H1 (cell line): ENCODE measurements at regions not wholly inside any gene's neighbourhood (a gene's known extent, or its start where the extent isn't known, plus 50 kb on each side); places are given as distances from the start of the nearest gene placed in this dataset.

Source experiments
- CTCF ChIA-PET: fragments of 300-600 bp; sonication (Branson Sonifier 250); formaldehyde crosslinking; loops from one replicate; lab custom pipeline; 2021; ENCODE audit not compliant: partially characterized antibody; lab: Charles Lee
- POLR2A ChIA-PET: fragments of 300-600 bp; sonication (Branson Sonifier 250); formaldehyde crosslinking; loops from one replicate; lab custom pipeline; 2021; ENCODE audit warnings: inconsistent platforms; ENCODE audit not compliant: partially characterized antibody; lab: Charles Lee
- DNase-seq, 2 experiments: peaks; one replicate each; pipeline versions ENCODE4 v3.0.0 to v3.0.0-alpha.2; 2010 to 2022; ENCODE audit warnings: low spot score in 2 of 2, low read depth in 1 of 2, mixed read lengths in 1 of 2
- FAIRE-seq: peaks from 2 replicates; lab custom pipeline; 2011; peaks lifted over from hg19 to GRCh38; lab: Jason Lieb, UNC
- H2AFZ ChIP-seq: 2 replicates; pipeline ENCODE4 v1.8.1; 2012; ENCODE audit warnings: low read length, inconsistent platforms
- H2AK5ac ChIP-seq: 2 replicates; pipeline ENCODE4 v1.6.1; 2013; ENCODE audit warnings: low read depth, low read length
- H2BK120ac ChIP-seq: replicated peaks from 2 replicates; pipeline ENCODE3; 2013; ENCODE audit warnings: low read depth, low read length, inconsistent platforms
- H2BK12ac ChIP-seq: 2 replicates; pipeline ENCODE4 v1.6.1; 2013; ENCODE audit warnings: low read depth, low read length
- H2BK15ac ChIP-seq: 2 replicates; pipeline ENCODE4 v1.6.1; 2013; ENCODE audit warnings: low read length
- H2BK20ac ChIP-seq: 2 replicates; pipeline ENCODE4 v1.6.1; 2013; ENCODE audit warnings: low read length
- H2BK5ac ChIP-seq: 2 replicates; pipeline ENCODE4 v1.6.1; 2013; ENCODE audit warnings: low read depth, low read length
- H3K14ac ChIP-seq: 2 replicates; pipeline ENCODE4 v1.6.1; 2013; ENCODE audit warnings: inconsistent platforms; ENCODE audit not compliant: insufficient read length
- H3K18ac ChIP-seq: 2 replicates; pipeline ENCODE4 v1.6.1; 2013; ENCODE audit warnings: low read length; ENCODE audit errors: extremely low read depth
- H3K23ac ChIP-seq: 2 replicates; pipeline ENCODE4 v1.6.1; 2013; ENCODE audit warnings: inconsistent platforms; ENCODE audit not compliant: insufficient read length
- H3K23me2 ChIP-seq: 2 replicates; pipeline ENCODE4 v1.6.1; 2013; ENCODE audit warnings: low read depth, low read length
- H3K27ac ChIP-seq: 2 replicates; pipeline ENCODE4 v1.6.1; 2011; ENCODE audit warnings: low read depth, low read length, inconsistent platforms
- H3K27me3 ChIP-seq, 4 experiments: replicated peaks in 1 of 4; 1 replicate in 1 of 4; 2 replicates in 3 of 4; pipeline versions ENCODE4 v1.6.1 to v1.8.1; 2011 to 2013; ENCODE audit warnings: low read length in 3 of 4, mild to moderate bottlenecking in 3 of 4, inconsistent platforms in 2 of 4, mixed read lengths in 2 of 4, moderate library complexity in 1 of 4; ENCODE audit not compliant: control insufficient read depth in 3 of 4, insufficient read depth in 3 of 4; ENCODE audit errors: extremely low read depth in 1 of 4
- H3K36me3 ChIP-seq, 4 experiments: 2 replicates each; pipeline versions ENCODE4 v1.6.1 to v1.8.1; 2011 to 2013; ENCODE audit warnings: mild to moderate bottlenecking in 4 of 4, low read length in 3 of 4, moderate library complexity in 2 of 4, control low read depth in 1 of 4, inconsistent platforms in 1 of 4; ENCODE audit not compliant: insufficient read depth in 4 of 4, control insufficient read depth in 2 of 4
- H3K4ac ChIP-seq: replicated peaks from 2 replicates; pipeline ENCODE3; 2013; ENCODE audit warnings: low read length, low read depth, mixed read lengths, inconsistent platforms; ENCODE audit not compliant: insufficient read length
- H3K4me1 ChIP-seq, 4 experiments: replicated peaks in 1 of 4; 1 replicate in 1 of 4; 2 replicates in 3 of 4; pipeline versions ENCODE4 v1.6.1 to v1.8.1; 2011 to 2013; ENCODE audit warnings: low read length in 3 of 4, inconsistent platforms in 2 of 4, mixed read lengths in 1 of 4; ENCODE audit not compliant: insufficient read depth in 4 of 4, control insufficient read depth in 3 of 4
- H3K4me2 ChIP-seq, 2 experiments: 2 replicates each; pipeline versions ENCODE4 v1.6.1 to v1.8.1; 2011 to 2013; ENCODE audit warnings: low read depth in 2 of 2, low read length in 2 of 2, control low read depth in 1 of 2, inconsistent platforms in 1 of 2, mild to moderate bottlenecking in 1 of 2; ENCODE audit not compliant: insufficient read depth in 1 of 2
- H3K4me3 ChIP-seq, 4 experiments: fragments of 200-600, 300-600 bp in 1 of 4; sonication (generic), shearing (Covaris generic), sonication (Bioruptor Twin) in 1 of 4; 2 replicates each; pipeline versions ENCODE4 v1.5.1 to v1.8.1; 2011 to 2016; ENCODE audit warnings: low read length in 4 of 4, low read depth in 3 of 4, control low read depth in 2 of 4, inconsistent platforms in 2 of 4, mild to moderate bottlenecking in 2 of 4, mixed read lengths in 1 of 4, moderate library complexity in 1 of 4; ENCODE audit not compliant: insufficient read depth in 2 of 4; ENCODE audit errors: extremely low read depth in 1 of 4
- H3K56ac ChIP-seq: replicated peaks from 2 replicates; pipeline ENCODE3; 2013; ENCODE audit warnings: low read depth, mild to moderate bottlenecking, mixed read lengths, low read length, inconsistent platforms; ENCODE audit not compliant: insufficient read length
- H3K79me1 ChIP-seq: 2 replicates; pipeline ENCODE4 v1.6.1; 2013; ENCODE audit warnings: low read depth, low read length, control low read depth
- H3K79me2 ChIP-seq, 2 experiments: 2 replicates each; pipeline versions ENCODE4 v1.6.1 to v1.8.1; 2012 to 2013; ENCODE audit warnings: low read length in 2 of 2, mild to moderate bottlenecking in 2 of 2, inconsistent platforms in 1 of 2; ENCODE audit not compliant: insufficient read depth in 2 of 2, control insufficient read depth in 1 of 2
- H3K9ac ChIP-seq, 4 experiments: replicated peaks in 1 of 4; 1 replicate in 1 of 4; 2 replicates in 3 of 4; pipeline versions ENCODE4 v1.6.1 to v1.8.1; 2011 to 2013; ENCODE audit warnings: low read depth in 3 of 4, low read length in 3 of 4, control low read depth in 2 of 4, mild to moderate bottlenecking in 2 of 4, moderate library complexity in 2 of 4, inconsistent platforms in 1 of 4; ENCODE audit errors: extremely low read depth in 1 of 4
- H3K9me3 ChIP-seq, 2 experiments: 2 replicates each; pipeline versions ENCODE4 v1.6.1 to v1.8.1; 2012 to 2013; ENCODE audit warnings: mild to moderate bottlenecking in 2 of 2, moderate library complexity in 2 of 2, control low read depth in 1 of 2, inconsistent platforms in 1 of 2, low read depth in 1 of 2, low read length in 1 of 2, mixed read lengths in 1 of 2; ENCODE audit not compliant: insufficient read depth in 2 of 2
- H4K20me1 ChIP-seq, 2 experiments: replicated peaks in 1 of 2; 2 replicates each; pipeline versions ENCODE3 to v1.8.1; 2011 to 2013; ENCODE audit warnings: inconsistent platforms in 2 of 2, low read length in 2 of 2, mild to moderate bottlenecking in 1 of 2; ENCODE audit not compliant: insufficient read depth in 2 of 2, control insufficient read depth in 1 of 2
- H4K5ac ChIP-seq: 2 replicates; pipeline ENCODE4 v1.6.1; 2013; ENCODE audit warnings: low read length, low read depth, mixed read lengths, inconsistent platforms; ENCODE audit not compliant: insufficient read length
- H4K8ac ChIP-seq: 2 replicates; pipeline ENCODE4 v1.8.0; 2013; ENCODE audit warnings: mild to moderate bottlenecking, moderate library complexity, low read length, inconsistent platforms; ENCODE audit not compliant: insufficient read depth; ENCODE audit errors: extremely low read depth
- H4K91ac ChIP-seq: replicated peaks from 2 replicates; pipeline ENCODE3; 2013; ENCODE audit warnings: low read length, mixed read lengths, inconsistent platforms; ENCODE audit not compliant: insufficient read length
- BACH1 ChIP-seq: IDR thresholded peaks from 2 replicates; pipeline ENCODE4 v1.6.1; 2012; ENCODE audit warnings: low read length, improper control_type of control experiment
- BCL11A ChIP-seq, 2 experiments: IDR thresholded peaks; one replicate each; pipeline ENCODE4 v1.6.1; 2011; ENCODE audit warnings: low read depth in 2 of 2, low read length in 2 of 2, mild to moderate bottlenecking in 2 of 2
- CBX5 ChIP-seq: fragments of 300-800, 300-1000 bp; sonication (generic); IDR thresholded peaks from 2 replicates; pipeline ENCODE4 v1.7.1; 2016; ENCODE audit warnings: antibody characterized with exemption, low read length, low read depth
- CHD2 ChIP-seq: IDR thresholded peaks from 2 replicates; pipeline ENCODE4 v1.6.1; 2012; ENCODE audit warnings: low read length, improper control_type of control experiment
- CREB1 ChIP-seq: IDR thresholded peaks from 2 replicates; pipeline ENCODE4 v1.6.1; 2012; ENCODE audit warnings: inconsistent platforms
- GTF2F1 ChIP-seq: IDR thresholded peaks from 2 replicates; pipeline ENCODE4 v1.6.1; 2012; ENCODE audit warnings: low read depth, low read length, improper control_type of control experiment, borderline replicate concordance
- JUND ChIP-seq: IDR thresholded peaks from 2 replicates; pipeline ENCODE4 v1.6.1; 2011; ENCODE audit warnings: mild to moderate bottlenecking, improper control_type of control experiment, low read length
- KDM4A ChIP-seq: IDR thresholded peaks from one replicate; pipeline ENCODE4 v1.7.1; 2012; ENCODE audit warnings: low read depth, mild to moderate bottlenecking, moderate library complexity, low read length, inconsistent platforms; ENCODE audit not compliant: severe bottlenecking
- POLR2A ChIP-seq, 2 experiments: IDR thresholded peaks; 1 replicate in 1 of 2; 2 replicates in 1 of 2; pipeline ENCODE4 v1.6.1; 2011; ENCODE audit warnings: low read depth in 2 of 2, low read length in 2 of 2, mild to moderate bottlenecking in 2 of 2; ENCODE audit errors: control extremely low read depth in 1 of 2
- POLR2AphosphoS5 ChIP-seq: IDR thresholded peaks from 2 replicates; pipeline ENCODE4 v1.6.1; 2011; ENCODE audit warnings: low read depth, low read length
- WGBS, 2 experiments: shearing (Covaris generic) in 1 of 2; methylation state at CpG; one replicate each; pipeline versions ENCODE4 v1.1.6 to v1.1.7; 2013 to 2015; ENCODE audit warnings: low lambda C conversion rate in 2 of 2, mixed read lengths in 2 of 2, inconsistent platforms in 1 of 2, low coverage in 1 of 2, missing lambda C conversion rate in 1 of 2; ENCODE audit not compliant: insufficient replicate concordance in 2 of 2, insufficient coverage in 1 of 2, insufficient read length in 1 of 2; ENCODE audit errors: extremely low coverage in 1 of 2, missing lambda C conversion rate in 1 of 2; 5-methylcytosine and 5-hydroxymethylcytosine counted together
- TF ChIP-seq, protein P1 (sequence below): IDR thresholded peaks from 2 replicates; pipeline ENCODE4 v1.6.1; 2012; ENCODE audit warnings: inconsistent platforms
- TF ChIP-seq, protein P2 (sequence below): IDR thresholded peaks from 2 replicates; pipeline ENCODE4 v1.6.1; 2012; ENCODE audit warnings: inconsistent platforms
- TF ChIP-seq, protein P3 (sequence below), 3 experiments: IDR thresholded peaks; 1 replicate in 2 of 3; 2 replicates in 1 of 3; pipeline versions ENCODE4 v1.5.1 to v1.6.1; 2011; ENCODE audit warnings: low read length in 3 of 3, mild to moderate bottlenecking in 3 of 3, inconsistent platforms in 2 of 3, low read depth in 1 of 3, moderate library complexity in 1 of 3; ENCODE audit not compliant: insufficient read depth in 1 of 3; ENCODE audit errors: control extremely low read depth in 1 of 3

DNA sequence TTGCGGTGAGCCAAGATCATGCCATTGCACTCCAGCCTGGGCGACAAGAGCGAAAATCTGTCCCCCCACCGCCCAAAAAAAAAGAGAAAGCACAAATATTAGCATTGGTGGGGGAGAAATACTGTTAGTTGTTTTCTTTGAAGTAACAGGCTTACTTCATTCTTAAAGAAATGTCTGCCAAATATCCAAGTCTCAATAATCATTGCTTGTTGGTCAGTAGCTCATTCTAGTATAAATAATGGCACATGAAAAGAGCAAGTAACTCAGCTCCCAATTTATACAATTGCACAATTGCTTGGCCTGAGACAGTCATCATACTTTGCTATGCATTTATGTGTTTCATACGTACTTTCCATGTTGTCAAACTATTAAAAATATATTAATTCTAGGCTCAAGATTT, 499.2 kb upstream of the PLXNA2 start:
- no peak overlapping the region for H2AFZ ChIP-seq
- H4K8ac ChIP-seq = no peak overlapping the region
- H3K27ac ChIP-seq = no peak overlapping the region
- no peaks in the 10 kb centered on the region for H3K4me1 ChIP-seq
- H3K36me3 ChIP-seq = no peaks in the 10 kb centered on the region
- no peaks in the 10 kb centered on the region for H3K27me3 ChIP-seq
- no peak overlapping the region for H3K4ac ChIP-seq
- no peak overlapping the region for H3K23ac ChIP-seq
- no peak overlapping the region for H3K4me3 ChIP-seq
- H2BK12ac ChIP-seq = no peak overlapping the region
- WGBS, 2 experiments = 96% methylated on average over 5 of the region's 5 CpGs; no CpG with 5 or more reads in 1 of the 2 experiments
- no peaks in the 10 kb centered on the region for H4K20me1 ChIP-seq
- no peak overlapping the region for H3K9ac ChIP-seq
- no peaks in the 10 kb centered on the region for H3K79me2 ChIP-seq
- no peaks in the 10 kb centered on the region for H3K23me2 ChIP-seq
- POLR2A ChIA-PET = no interaction called here
- DNase-seq (no peak), FAIRE-seq (no peak)
- H2BK15ac ChIP-seq = no peak overlapping the region
- no peaks in the 10 kb centered on the region for H3K79me1 ChIP-seq
- no peak overlapping the region for H3K4me2 ChIP-seq
- H2BK5ac ChIP-seq = no peak overlapping the region
- no peak overlapping the region for H4K91ac ChIP-seq
- H3K18ac ChIP-seq = no peak overlapping the region
- no peak overlapping the region for H3K56ac ChIP-seq
- H2AK5ac ChIP-seq = no peak overlapping the region
- CTCF ChIA-PET = interaction anchor here (1.4 kb wide), 1 partner anchor 9 kb away, joined by 3 read pairs; no protein-coding TSS in a partner anchor
- H2BK120ac ChIP-seq = no peak overlapping the region
- H2BK20ac ChIP-seq = no peak overlapping the region
- no peak overlapping the region for H3K14ac ChIP-seq
- no peak overlapping the region for H4K5ac ChIP-seq
- H3K9me3 ChIP-seq = peaks cover 0 to 5% of the 10 kb centered on the region in 2 experiments; a peak in 1 of 4 replicates
- TF ChIP-seq, protein P1, sequence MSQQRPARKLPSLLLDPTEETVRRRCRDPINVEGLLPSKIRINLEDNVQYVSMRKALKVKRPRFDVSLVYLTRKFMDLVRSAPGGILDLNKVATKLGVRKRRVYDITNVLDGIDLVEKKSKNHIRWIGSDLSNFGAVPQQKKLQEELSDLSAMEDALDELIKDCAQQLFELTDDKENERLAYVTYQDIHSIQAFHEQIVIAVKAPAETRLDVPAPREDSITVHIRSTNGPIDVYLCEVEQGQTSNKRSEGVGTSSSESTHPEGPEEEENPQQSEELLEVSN = no peak
- TF ChIP-seq POLR2A (IDR thresholded peaks at IDR 0.05; ENCODE audit: control extremely low read depth in 1 of 2, low read depth in 2 of 2, low read length in 2 of 2) = no peak
- no peak for TF ChIP-seq CHD2
- no peak for TF ChIP-seq GTF2F1
- no peak for TF ChIP-seq KDM4A
- TF ChIP-seq POLR2AphosphoS5 = no peak
- TF ChIP-seq, protein P2, sequence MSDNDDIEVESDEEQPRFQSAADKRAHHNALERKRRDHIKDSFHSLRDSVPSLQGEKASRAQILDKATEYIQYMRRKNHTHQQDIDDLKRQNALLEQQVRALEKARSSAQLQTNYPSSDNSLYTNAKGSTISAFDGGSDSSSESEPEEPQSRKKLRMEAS = no peak
- TF ChIP-seq BCL11A (IDR thresholded peaks at IDR 0.05; ENCODE audit: low read depth in 2 of 2, low read length in 2 of 2) = no peak
- no peak for TF ChIP-seq JUND
- TF ChIP-seq CBX5 = no peak
- TF ChIP-seq BACH1 = no peak
- TF ChIP-seq CREB1 = no peak
- TF ChIP-seq, protein P3, sequence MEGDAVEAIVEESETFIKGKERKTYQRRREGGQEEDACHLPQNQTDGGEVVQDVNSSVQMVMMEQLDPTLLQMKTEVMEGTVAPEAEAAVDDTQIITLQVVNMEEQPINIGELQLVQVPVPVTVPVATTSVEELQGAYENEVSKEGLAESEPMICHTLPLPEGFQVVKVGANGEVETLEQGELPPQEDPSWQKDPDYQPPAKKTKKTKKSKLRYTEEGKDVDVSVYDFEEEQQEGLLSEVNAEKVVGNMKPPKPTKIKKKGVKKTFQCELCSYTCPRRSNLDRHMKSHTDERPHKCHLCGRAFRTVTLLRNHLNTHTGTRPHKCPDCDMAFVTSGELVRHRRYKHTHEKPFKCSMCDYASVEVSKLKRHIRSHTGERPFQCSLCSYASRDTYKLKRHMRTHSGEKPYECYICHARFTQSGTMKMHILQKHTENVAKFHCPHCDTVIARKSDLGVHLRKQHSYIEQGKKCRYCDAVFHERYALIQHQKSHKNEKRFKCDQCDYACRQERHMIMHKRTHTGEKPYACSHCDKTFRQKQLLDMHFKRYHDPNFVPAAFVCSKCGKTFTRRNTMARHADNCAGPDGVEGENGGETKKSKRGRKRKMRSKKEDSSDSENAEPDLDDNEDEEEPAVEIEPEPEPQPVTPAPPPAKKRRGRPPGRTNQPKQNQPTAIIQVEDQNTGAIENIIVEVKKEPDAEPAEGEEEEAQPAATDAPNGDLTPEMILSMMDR (IDR thresholded peaks at IDR 0.05; ENCODE audit: control extremely low read depth in 1 of 3, insufficient read depth in 1 of 3, low read depth in 1 of 3, low read length in 3 of 3) = no peak
